ENCODE measurements at regions not wholly inside any gene's neighbourhood (a gene's known extent, or its start where the extent isn't known, plus 50 kb on each side); places are given as distances from the start of the nearest gene placed in this dataset.

GRCh38 chr2:30334762-30335363 is 103.5 kb downstream of the LBH start:
- H3K4me2 ChIP-seq (ENCODE audit: low read length) = peak overlapping the region; percentile 78
- H3K27ac ChIP-seq (ENCODE audit: low read depth, low read length) = no peak overlapping the region
- peak overlapping the region; percentile 18; the same call in 1 of the 2 replicates for H3K4me3 ChIP-seq (ENCODE audit: low read length)
- no peaks in the 10 kb centered on the region for H3K9me2 ChIP-seq (replicated peaks; ENCODE audit: control insufficient read depth, low read length)
- TF ChIP-seq EZH2phosphoT487 (IDR thresholded peaks at IDR 0.05; ENCODE audit: borderline replicate concordance, low read length) = no peak
- TF ChIP-seq, protein P1, sequence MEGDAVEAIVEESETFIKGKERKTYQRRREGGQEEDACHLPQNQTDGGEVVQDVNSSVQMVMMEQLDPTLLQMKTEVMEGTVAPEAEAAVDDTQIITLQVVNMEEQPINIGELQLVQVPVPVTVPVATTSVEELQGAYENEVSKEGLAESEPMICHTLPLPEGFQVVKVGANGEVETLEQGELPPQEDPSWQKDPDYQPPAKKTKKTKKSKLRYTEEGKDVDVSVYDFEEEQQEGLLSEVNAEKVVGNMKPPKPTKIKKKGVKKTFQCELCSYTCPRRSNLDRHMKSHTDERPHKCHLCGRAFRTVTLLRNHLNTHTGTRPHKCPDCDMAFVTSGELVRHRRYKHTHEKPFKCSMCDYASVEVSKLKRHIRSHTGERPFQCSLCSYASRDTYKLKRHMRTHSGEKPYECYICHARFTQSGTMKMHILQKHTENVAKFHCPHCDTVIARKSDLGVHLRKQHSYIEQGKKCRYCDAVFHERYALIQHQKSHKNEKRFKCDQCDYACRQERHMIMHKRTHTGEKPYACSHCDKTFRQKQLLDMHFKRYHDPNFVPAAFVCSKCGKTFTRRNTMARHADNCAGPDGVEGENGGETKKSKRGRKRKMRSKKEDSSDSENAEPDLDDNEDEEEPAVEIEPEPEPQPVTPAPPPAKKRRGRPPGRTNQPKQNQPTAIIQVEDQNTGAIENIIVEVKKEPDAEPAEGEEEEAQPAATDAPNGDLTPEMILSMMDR (IDR thresholded peaks at IDR 0.05; ENCODE audit: low read depth, low read length, poor library complexity, severe bottlenecking) = peak; percentile 59
- no peaks in the 10 kb centered on the region for H3K9me3 ChIP-seq (ENCODE audit: control insufficient read depth, insufficient read depth, low read length)
- peaks cover 7% of the 10 kb centered on the region for H3F3A ChIP-seq (ENCODE audit: control insufficient read depth, insufficient read depth)
- no peaks in the 10 kb centered on the region for H3K27me3 ChIP-seq (ENCODE audit: control insufficient read depth, low read length)
- no peaks in the 10 kb centered on the region for H3K36me3 ChIP-seq (ENCODE audit: control insufficient read depth, low read length)
- H3K4me1 ChIP-seq (ENCODE audit: control insufficient read depth, low read length) = peaks cover 55% of the 10 kb centered on the region
- H4K20me1 ChIP-seq (ENCODE audit: control insufficient read depth, insufficient read depth, low read depth, low read length) = no peaks in the 10 kb centered on the region
- no peaks in the 10 kb centered on the region for H3K79me2 ChIP-seq (ENCODE audit: control insufficient read depth, low read length)

GRCh38 chr2:30336084-30336483 is 104.8 kb downstream of the LBH start:
- peak overlapping the region; percentile 88 for H3K27ac ChIP-seq (ENCODE audit: low read depth, low read length)
- no peaks in the 10 kb centered on the region for H3K9me2 ChIP-seq (replicated peaks; ENCODE audit: control insufficient read depth, low read length)
- no peaks in the 10 kb centered on the region for H3K36me3 ChIP-seq (ENCODE audit: control insufficient read depth, low read length)
- TF ChIP-seq, protein P1 (IDR thresholded peaks at IDR 0.05; ENCODE audit: low read depth, low read length, poor library complexity, severe bottlenecking) = no peak
- TF ChIP-seq EZH2phosphoT487 (IDR thresholded peaks at IDR 0.05; ENCODE audit: borderline replicate concordance, low read length) = no peak
- peak overlapping the region; percentile 78 for H3K4me2 ChIP-seq (ENCODE audit: low read length)
- peaks cover 7% of the 10 kb centered on the region for H3F3A ChIP-seq (ENCODE audit: control insufficient read depth, insufficient read depth)
- no peaks in the 10 kb centered on the region for H3K79me2 ChIP-seq (ENCODE audit: control insufficient read depth, low read length)
- H4K20me1 ChIP-seq (ENCODE audit: control insufficient read depth, insufficient read depth, low read depth, low read length) = no peaks in the 10 kb centered on the region
- H3K4me3 ChIP-seq (ENCODE audit: low read length) = peak overlapping the region; percentile 65
- H3K27me3 ChIP-seq (ENCODE audit: control insufficient read depth, low read length) = no peaks in the 10 kb centered on the region
- peaks cover 58% of the 10 kb centered on the region for H3K4me1 ChIP-seq (ENCODE audit: control insufficient read depth, low read length)
- no peaks in the 10 kb centered on the region for H3K9me3 ChIP-seq (ENCODE audit: control insufficient read depth, insufficient read depth, low read length)

DNA sequence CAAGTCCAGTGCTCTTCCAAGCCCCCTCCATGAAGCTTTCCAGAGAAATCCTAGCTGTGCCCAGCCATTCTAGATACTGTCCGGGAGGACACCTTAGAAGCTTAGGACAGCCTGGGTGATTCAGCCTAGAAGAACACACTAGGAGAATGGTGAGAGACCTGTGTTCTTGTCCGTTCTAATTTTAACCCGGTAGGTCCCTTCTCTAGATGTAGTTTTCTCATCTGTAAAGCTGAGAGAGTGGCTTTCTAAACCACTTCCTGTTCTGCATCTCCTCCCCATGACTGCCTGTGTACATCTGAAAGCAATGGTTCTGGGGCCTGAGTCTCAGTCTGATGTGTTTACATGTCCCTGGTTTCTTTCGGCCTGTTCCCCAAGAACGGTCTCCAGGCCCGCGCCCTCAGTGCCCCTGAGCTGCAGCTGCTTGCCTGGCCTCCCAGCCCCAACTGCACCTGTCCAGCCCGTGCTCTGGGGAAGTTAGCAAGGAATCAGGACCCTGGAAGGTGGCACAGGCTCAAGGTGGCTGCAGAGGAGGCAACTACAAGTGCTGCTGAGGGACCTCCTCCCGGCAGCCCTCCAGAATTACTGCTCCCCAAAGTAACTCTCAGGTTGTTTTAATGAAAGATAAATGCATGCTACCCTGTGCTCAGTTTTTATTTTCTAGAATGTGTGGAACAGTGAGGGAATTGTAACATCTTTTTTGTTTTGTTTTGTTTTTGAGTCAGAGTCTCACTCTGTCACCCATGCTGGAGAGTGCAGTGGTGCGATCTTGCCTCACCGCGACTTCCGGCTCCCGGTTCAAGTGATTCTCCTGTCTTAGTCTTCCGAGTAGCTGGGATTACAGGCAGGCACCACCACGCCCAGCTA is 105.9 kb downstream of the LBH start:
- Histone ChIP-seq H4K20me1 (ENCODE audit: control insufficient read depth, insufficient read depth, low read depth, low read length) (no peaks in the 10 kb centered on the region), H3K4me1 (ENCODE audit: control insufficient read depth, low read length) (peaks cover 58% of the 10 kb centered on the region), H3K9me2 (replicated peaks; ENCODE audit: control insufficient read depth, low read length) (no peaks in the 10 kb centered on the region), H3K27ac (ENCODE audit: low read depth, low read length) (peak overlapping the region; percentile 88), H3F3A (ENCODE audit: control insufficient read depth, insufficient read depth) (peaks cover 7% of the 10 kb centered on the region), H3K27me3 (ENCODE audit: control insufficient read depth, low read length) (no peaks in the 10 kb centered on the region), H3K79me2 (ENCODE audit: control insufficient read depth, low read length) (no peaks in the 10 kb centered on the region), H3K4me3 (ENCODE audit: low read length) (peak overlapping the region; percentile 65), H3K4me2 (ENCODE audit: low read length) (peak overlapping the region; percentile 78), H3K36me3 (ENCODE audit: control insufficient read depth, low read length) (no peaks in the 10 kb centered on the region), H3K9me3 (ENCODE audit: control insufficient read depth, insufficient read depth, low read length) (no peaks in the 10 kb centered on the region)
- TF ChIP-seq, protein P1 (IDR thresholded peaks at IDR 0.05; ENCODE audit: low read depth, low read length, poor library complexity, severe bottlenecking) = no peak
- TF ChIP-seq EZH2phosphoT487 (IDR thresholded peaks at IDR 0.05; ENCODE audit: borderline replicate concordance, low read length) = no peak

Data from DOHH2 (cell line).